ENCODE measurements at regions not wholly inside any gene's neighbourhood (a gene's known extent, or its start where the extent isn't known, plus 50 kb on each side); places are given as distances from the start of the nearest gene placed in this dataset.
"Not testable (repeated sequence)": the region's sequence is repeated elsewhere in the genome, so short reads cannot be mapped to it uniquely, and the experiment has no call there.

DNA sequence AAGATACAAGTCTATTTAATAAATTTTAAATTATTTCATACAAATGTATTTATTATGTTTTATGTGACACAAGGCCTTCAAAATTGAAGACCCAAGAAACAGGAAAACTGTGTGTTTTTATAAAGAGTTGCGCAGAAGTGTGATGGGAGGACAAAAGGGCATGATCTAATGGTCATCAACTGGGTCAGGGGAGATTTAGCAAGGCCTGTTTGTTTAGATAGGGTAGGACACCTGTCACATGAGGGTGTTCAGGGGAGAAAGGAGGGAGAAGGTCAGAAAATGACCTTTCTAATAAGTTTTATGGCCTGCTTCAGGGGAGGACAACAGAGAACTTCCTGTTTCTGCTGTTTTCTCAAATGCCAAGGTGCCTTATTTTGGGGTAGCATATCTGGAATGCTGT lies 528.8 kb downstream of the STK39 start:
- H3K27me3 ChIP-seq (ENCODE audit: control insufficient read depth, insufficient read depth, low read length): no peaks in the 10 kb centered on the region
- H3K36me3 ChIP-seq (ENCODE audit: control insufficient read depth, insufficient read depth, low read length): no peaks in the 10 kb centered on the region

DNA sequence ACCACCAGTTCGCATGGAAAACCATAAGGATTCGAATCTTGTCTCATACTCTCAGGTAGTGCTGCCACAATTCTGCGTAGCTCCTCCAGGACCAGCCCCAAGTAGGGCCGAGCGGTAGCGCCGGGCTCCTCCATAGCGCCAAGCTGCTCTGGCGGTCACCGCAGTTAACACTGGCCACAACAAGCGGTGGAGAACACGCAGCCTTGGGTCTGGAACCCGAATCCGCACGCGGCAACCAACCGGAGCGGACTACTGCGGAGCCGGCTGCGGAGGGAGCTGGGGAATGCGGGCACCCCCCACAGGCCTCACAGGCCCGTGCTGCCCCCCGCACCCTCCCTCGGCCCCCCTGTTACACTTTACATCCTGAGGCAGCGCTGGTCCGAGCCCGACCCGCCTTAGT lies 531.5 kb downstream of the STK39 start:
- no peak overlapping the region for H3K27ac ChIP-seq (ENCODE audit: low read depth, low read length)
- no peak overlapping the region for H3K4me3 ChIP-seq (ENCODE audit: low read depth, low read length)
- no peaks in the 10 kb centered on the region for H3K27me3 ChIP-seq (ENCODE audit: control insufficient read depth, insufficient read depth, low read length)
- no peak overlapping the region for H3K9ac ChIP-seq (ENCODE audit: low read length)
- no peaks in the 10 kb centered on the region for H3K4me1 ChIP-seq (ENCODE audit: control insufficient read depth, insufficient read depth, low read length)
- H3K9me3 ChIP-seq (ENCODE audit: control insufficient read depth, insufficient read depth, low read depth, low read length): peaks cover 2% of the 10 kb centered on the region; the same call in 1 of the 2 replicates
- no peaks in the 10 kb centered on the region for H3K36me3 ChIP-seq (ENCODE audit: control insufficient read depth, insufficient read depth, low read length)

More for the DNA sequence above, 528.8 kb downstream of the STK39 start:
- Histone ChIP-seq H3K9ac (ENCODE audit: low read length) (no peak overlapping the region), H3K27ac (ENCODE audit: low read depth, low read length) (no peak overlapping the region), H3K9me3 (ENCODE audit: control insufficient read depth, insufficient read depth, low read depth, low read length) (peaks cover 2% of the 10 kb centered on the region; the same call in 1 of the 2 replicates), H3K4me3 (ENCODE audit: low read depth, low read length) (no peak overlapping the region), H3K4me1 (ENCODE audit: control insufficient read depth, insufficient read depth, low read length) (peaks cover 8% of the 10 kb centered on the region; the same call in 1 of the 2 replicates)

GRCh38 chr2:167715498-167715897 lies 531.9 kb downstream of the STK39 start:
- H3K27ac ChIP-seq (ENCODE audit: low read depth, low read length); H3K9me3 ChIP-seq (ENCODE audit: control insufficient read depth, insufficient read depth, low read depth, low read length); H3K4me3 ChIP-seq (ENCODE audit: low read depth, low read length); H3K4me1 ChIP-seq (ENCODE audit: control insufficient read depth, insufficient read depth, low read length); H3K27me3 ChIP-seq (ENCODE audit: control insufficient read depth, insufficient read depth, low read length); H3K9ac ChIP-seq (ENCODE audit: low read length); H3K36me3 ChIP-seq (ENCODE audit: control insufficient read depth, insufficient read depth, low read length): not testable (repeated sequence)

GRCh38 chr2:167712275-167712674 lies 535.1 kb downstream of the STK39 start:
- H3K4me3 ChIP-seq (ENCODE audit: low read depth, low read length): no peak overlapping the region
- H3K9me3 ChIP-seq (ENCODE audit: control insufficient read depth, insufficient read depth, low read depth, low read length): peaks cover 2% of the 10 kb centered on the region; the same call in 1 of the 2 replicates
- H3K36me3 ChIP-seq (ENCODE audit: control insufficient read depth, insufficient read depth, low read length): no peaks in the 10 kb centered on the region
- H3K9ac ChIP-seq (ENCODE audit: low read length): no peak overlapping the region
- H3K27me3 ChIP-seq (ENCODE audit: control insufficient read depth, insufficient read depth, low read length): no peaks in the 10 kb centered on the region
- no peak overlapping the region for H3K27ac ChIP-seq (ENCODE audit: low read depth, low read length)
- H3K4me1 ChIP-seq (ENCODE audit: control insufficient read depth, insufficient read depth, low read length): no peaks in the 10 kb centered on the region

GRCh38 chr2:167708998-167709397 lies 538.4 kb downstream of the STK39 start:
- Histone ChIP-seq H3K36me3 (ENCODE audit: control insufficient read depth, insufficient read depth, low read length) (no peaks in the 10 kb centered on the region), H3K27me3 (ENCODE audit: control insufficient read depth, insufficient read depth, low read length) (no peaks in the 10 kb centered on the region), H3K4me1 (ENCODE audit: control insufficient read depth, insufficient read depth, low read length) (no peaks in the 10 kb centered on the region), H3K4me3 (ENCODE audit: low read depth, low read length) (no peak overlapping the region), H3K27ac (ENCODE audit: low read depth, low read length) (no peak overlapping the region), H3K9ac (ENCODE audit: low read length) (no peak overlapping the region), H3K9me3 (ENCODE audit: control insufficient read depth, insufficient read depth, low read depth, low read length) (peaks cover 2% of the 10 kb centered on the region; the same call in 1 of the 2 replicates)

DNA sequence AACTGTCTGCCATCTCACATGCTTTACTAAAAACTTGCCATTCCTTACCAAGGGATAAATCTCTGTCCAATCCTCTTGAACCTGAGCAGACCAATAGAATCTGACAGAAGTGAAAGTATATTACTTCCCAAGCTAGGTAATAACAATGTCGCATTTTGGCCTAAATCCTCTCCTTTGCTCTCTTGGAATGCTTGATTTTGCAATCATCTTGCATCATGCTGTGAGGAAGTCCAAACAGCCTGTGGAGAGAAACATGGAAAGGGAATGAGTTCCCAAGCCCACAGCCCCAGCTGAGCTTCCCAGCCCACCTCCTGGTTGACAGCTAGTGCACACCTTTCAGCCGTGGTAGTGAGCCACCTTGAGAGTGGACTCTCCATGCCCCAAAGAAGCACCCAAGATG lies 540.6 kb downstream of the STK39 start:
- H3K9me3 ChIP-seq (ENCODE audit: control insufficient read depth, insufficient read depth, low read depth, low read length): no peaks in the 10 kb centered on the region
- no peak overlapping the region for H3K4me3 ChIP-seq (ENCODE audit: low read depth, low read length)
- no peaks in the 10 kb centered on the region for H3K36me3 ChIP-seq (ENCODE audit: control insufficient read depth, insufficient read depth, low read length)
- no peaks in the 10 kb centered on the region for H3K4me1 ChIP-seq (ENCODE audit: control insufficient read depth, insufficient read depth, low read length)
- H3K27ac ChIP-seq (ENCODE audit: low read depth, low read length): no peak overlapping the region
- no peaks in the 10 kb centered on the region for H3K27me3 ChIP-seq (ENCODE audit: control insufficient read depth, insufficient read depth, low read length)
- no peak overlapping the region for H3K9ac ChIP-seq (ENCODE audit: low read length)

DNA sequence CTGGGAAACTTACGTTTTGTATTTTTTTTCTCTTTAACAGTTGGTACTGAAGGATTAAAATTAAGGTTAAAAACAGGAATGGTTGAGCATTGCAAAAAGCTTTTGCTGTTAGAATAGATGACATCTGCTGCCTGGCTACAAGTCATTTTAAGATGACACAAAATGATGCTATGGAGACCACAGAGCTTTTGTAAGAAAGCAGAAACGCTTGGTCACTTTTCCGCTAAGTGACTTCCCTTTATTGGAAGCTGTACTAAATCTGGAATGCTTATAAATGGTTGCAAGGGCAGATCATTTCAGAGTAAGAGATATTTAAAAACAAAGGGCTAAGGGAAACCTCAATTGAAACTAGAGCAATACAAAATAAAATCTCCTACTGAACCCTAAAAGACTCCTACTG lies 544.0 kb downstream of the STK39 start:
- Histone ChIP-seq H3K36me3 (ENCODE audit: control insufficient read depth, insufficient read depth, low read length) (no peaks in the 10 kb centered on the region), H3K9ac (ENCODE audit: low read length) (no peak overlapping the region), H3K4me1 (ENCODE audit: control insufficient read depth, insufficient read depth, low read length) (peaks cover 5% of the 10 kb centered on the region), H3K9me3 (ENCODE audit: control insufficient read depth, insufficient read depth, low read depth, low read length) (no peaks in the 10 kb centered on the region), H3K4me3 (ENCODE audit: low read depth, low read length) (no peak overlapping the region), H3K27ac (ENCODE audit: low read depth, low read length) (no peak overlapping the region), H3K27me3 (ENCODE audit: control insufficient read depth, insufficient read depth, low read length) (no peaks in the 10 kb centered on the region)

- Histone ChIP-seq H3K36me3 (ENCODE audit: control insufficient read depth, insufficient read depth, low read length) (no peaks in the 10 kb centered on the region), H3K4me3 (ENCODE audit: low read depth, low read length) (no peak overlapping the region), H3K27me3 (ENCODE audit: control insufficient read depth, insufficient read depth, low read length) (no peaks in the 10 kb centered on the region), H3K27ac (ENCODE audit: low read depth, low read length) (no peak overlapping the region), H3K4me1 (ENCODE audit: control insufficient read depth, insufficient read depth, low read length) (peaks cover 17% of the 10 kb centered on the region), H3K9ac (ENCODE audit: low read length) (no peak overlapping the region), H3K9me3 (ENCODE audit: control insufficient read depth, insufficient read depth, low read depth, low read length) (no peaks in the 10 kb centered on the region)
These were observed 545.2 kb downstream of the STK39 start for GRCh38 chr2:167702227-167702626.

GRCh38 chr2:167701651-167702050 lies 545.7 kb downstream of the STK39 start:
- no peak overlapping the region for H3K27ac ChIP-seq (ENCODE audit: low read depth, low read length)

DNA sequence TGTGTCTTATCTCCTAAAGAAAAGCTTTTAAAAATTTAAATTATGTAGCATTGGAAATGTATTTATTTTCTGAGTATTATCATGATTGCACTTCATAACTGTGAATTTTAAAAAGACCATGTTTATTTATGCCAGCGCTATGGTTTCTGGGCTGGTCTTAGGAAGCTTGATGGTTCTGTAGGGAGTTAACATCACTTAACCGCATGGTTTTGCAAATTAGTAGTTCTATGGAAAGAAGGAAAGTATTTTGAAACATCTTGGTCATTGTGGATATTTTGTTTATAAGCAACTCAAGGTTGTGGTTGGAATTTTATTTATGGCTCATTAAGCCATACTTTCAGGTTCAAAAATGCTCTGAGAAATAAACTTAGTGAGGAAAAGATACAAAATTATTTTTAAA lies 549.4 kb downstream of the STK39 start:
- no peaks in the 10 kb centered on the region for H3K27me3 ChIP-seq (ENCODE audit: control insufficient read depth, insufficient read depth, low read length)
- H3K9me3 ChIP-seq (ENCODE audit: control insufficient read depth, insufficient read depth, low read depth, low read length): no peaks in the 10 kb centered on the region
- peak overlapping the region; percentile 15; the same call in 1 of the 2 replicates for H3K4me3 ChIP-seq (ENCODE audit: low read depth, low read length)
- H3K36me3 ChIP-seq (ENCODE audit: control insufficient read depth, insufficient read depth, low read length): no peaks in the 10 kb centered on the region
- no peak overlapping the region for H3K9ac ChIP-seq (ENCODE audit: low read length)
- H3K4me1 ChIP-seq (ENCODE audit: control insufficient read depth, insufficient read depth, low read length): peaks cover 25% of the 10 kb centered on the region
- peak overlapping the region; percentile 78 for H3K27ac ChIP-seq (ENCODE audit: low read depth, low read length)

More at GRCh38 chr2:167701651-167702050, 545.7 kb downstream of the STK39 start:
- H3K27me3 ChIP-seq (ENCODE audit: control insufficient read depth, insufficient read depth, low read length): no peaks in the 10 kb centered on the region
- H3K4me1 ChIP-seq (ENCODE audit: control insufficient read depth, insufficient read depth, low read length): peaks cover 23% of the 10 kb centered on the region
- no peak overlapping the region for H3K4me3 ChIP-seq (ENCODE audit: low read depth, low read length)
- H3K9ac ChIP-seq (ENCODE audit: low read length): no peak overlapping the region
- H3K9me3 ChIP-seq (ENCODE audit: control insufficient read depth, insufficient read depth, low read depth, low read length): no peaks in the 10 kb centered on the region
- H3K36me3 ChIP-seq (ENCODE audit: control insufficient read depth, insufficient read depth, low read length): no peaks in the 10 kb centered on the region

GRCh38 chr2:167697194-167697593 lies 550.2 kb downstream of the STK39 start:
- Histone ChIP-seq H3K9ac (ENCODE audit: low read length) (no peak overlapping the region), H3K27ac (ENCODE audit: low read depth, low read length) (0 out of 2 replicates have a peak overlapping the region, but pooled peaks have one; percentile 78)

GRCh38 chr2:167692936-167693335 lies 554.5 kb downstream of the STK39 start:
- Histone ChIP-seq H3K4me3 (ENCODE audit: low read depth, low read length) (no peak overlapping the region), H3K4me1 (ENCODE audit: control insufficient read depth, insufficient read depth, low read length) (peaks cover 22% of the 10 kb centered on the region), H3K36me3 (ENCODE audit: control insufficient read depth, insufficient read depth, low read length) (no peaks in the 10 kb centered on the region), H3K27ac (ENCODE audit: low read depth, low read length) (no peak overlapping the region), H3K9me3 (ENCODE audit: control insufficient read depth, insufficient read depth, low read depth, low read length) (no peaks in the 10 kb centered on the region), H3K27me3 (ENCODE audit: control insufficient read depth, insufficient read depth, low read length) (no peaks in the 10 kb centered on the region), H3K9ac (ENCODE audit: low read length) (no peak overlapping the region)

More at GRCh38 chr2:167697194-167697593, 550.2 kb downstream of the STK39 start:
- H3K4me3 ChIP-seq (ENCODE audit: low read depth, low read length): 0 out of 2 replicates have a peak overlapping the region, but pooled peaks have one; percentile 15
- no peaks in the 10 kb centered on the region for H3K9me3 ChIP-seq (ENCODE audit: control insufficient read depth, insufficient read depth, low read depth, low read length)
- H3K4me1 ChIP-seq (ENCODE audit: control insufficient read depth, insufficient read depth, low read length): peaks cover 25% of the 10 kb centered on the region
- no peaks in the 10 kb centered on the region for H3K36me3 ChIP-seq (ENCODE audit: control insufficient read depth, insufficient read depth, low read length)
- H3K27me3 ChIP-seq (ENCODE audit: control insufficient read depth, insufficient read depth, low read length): no peaks in the 10 kb centered on the region
